Neural progenitor cell (in vitro differentiated cells): ENCODE measurements at regions not wholly inside any gene's neighbourhood (a gene's known extent, or its start where the extent isn't known, plus 50 kb on each side); places are given as distances from the start of the nearest gene placed in this dataset.

Experiments
- DNase-seq: peaks from one replicate; pipeline ENCODE4 v3.0.0-alpha.2; 2016; ENCODE audit warnings: low spot score
- H2AFZ ChIP-seq: fragments of 200-600 bp; sonication (generic); replicated peaks from 2 replicates; pipeline ENCODE4 v1.6.1; 2016; ENCODE audit warnings: antibody characterized with exemption
- H3F3A ChIP-seq: fragments of 200-600 bp; sonication (generic); 2 replicates; pipeline ENCODE4 v1.6.1; 2016; ENCODE audit warnings: antibody characterized with exemption, low read depth
- H3K27ac ChIP-seq: fragments of 200-600 bp; sonication (generic); 2 replicates; pipeline ENCODE4 v1.5.1; 2016; ENCODE audit warnings: mild to moderate bottlenecking
- H3K27me3 ChIP-seq: fragments of 200-600 bp; sonication (generic); 2 replicates; pipeline ENCODE4 v1.6.1; 2016; ENCODE audit warnings: mild to moderate bottlenecking, moderate library complexity
- H3K36me3 ChIP-seq: fragments of 200-600 bp; sonication (generic); 2 replicates; pipeline ENCODE4 v1.5.1; 2016
- H3K4me1 ChIP-seq: fragments of 200-600 bp; sonication (generic); 2 replicates; pipeline ENCODE4 v1.6.1; 2016; ENCODE audit warnings: mixed run types
- H3K4me2 ChIP-seq: fragments of 200-600 bp; sonication (generic); 2 replicates; pipeline ENCODE4 v1.6.1; 2016
- H3K4me3 ChIP-seq: fragments of 200-600 bp; sonication (generic); 2 replicates; pipeline ENCODE4 v1.5.1; 2016
- H3K79me2 ChIP-seq: fragments of 200-600 bp; sonication (generic); 2 replicates; pipeline ENCODE4 v1.6.1; 2016; ENCODE audit warnings: low read depth
- H3K9ac ChIP-seq: fragments of 200-600 bp; sonication (generic); 2 replicates; pipeline ENCODE4 v1.6.1; 2016
- H3K9me3 ChIP-seq: fragments of 200-600 bp; sonication (generic); 2 replicates; pipeline ENCODE4 v1.5.1; 2016; ENCODE audit warnings: low read depth
- H4K20me1 ChIP-seq: fragments of 200-600 bp; sonication (generic); 2 replicates; pipeline ENCODE4 v1.6.1; 2016; ENCODE audit warnings: low read depth
- H3K27ac Mint-ChIP-seq: 3 replicates; pipeline ENCODE4 v1.8.0; 2021; ENCODE audit warnings: mixed read lengths
- H3K27me3 Mint-ChIP-seq: 2 replicates; pipeline ENCODE4 v1.8.0; 2022; ENCODE audit warnings: low read depth, mild to moderate bottlenecking, inconsistent platforms, moderate library complexity, mixed read lengths; ENCODE audit not compliant: insufficient read depth
- H3K36me3 Mint-ChIP-seq: 3 replicates; pipeline ENCODE4 v1.8.0; 2021; ENCODE audit warnings: mixed read lengths
- H3K4me1 Mint-ChIP-seq: 3 replicates; pipeline ENCODE4 v1.8.0; 2021; ENCODE audit warnings: mixed read lengths
- H3K4me3 Mint-ChIP-seq: 3 replicates; pipeline ENCODE4 v1.8.0; 2021; ENCODE audit warnings: mild to moderate bottlenecking, moderate library complexity, mixed read lengths
- H3K9me3 Mint-ChIP-seq: 3 replicates; pipeline ENCODE4 v1.8.0; 2020; ENCODE audit warnings: mixed read lengths
- EZH2 ChIP-seq: fragments of 200-600 bp; sonication (generic); IDR thresholded peaks from 2 replicates; pipeline ENCODE4 v1.6.1; 2017; ENCODE audit warnings: antibody characterized with exemption, mild to moderate bottlenecking, moderate library complexity
- EZH2phosphoT487 ChIP-seq: fragments of 200-600 bp; sonication (generic); IDR thresholded peaks from 2 replicates; pipeline ENCODE4 v1.6.1; 2017; ENCODE audit warnings: antibody characterized with exemption
- TF ChIP-seq, protein P1 (sequence below): fragments of 200-600 bp; sonication (generic); IDR thresholded peaks from 2 replicates; pipeline ENCODE4 v1.5.1; 2017; ENCODE audit warnings: antibody characterized with exemption, mild to moderate bottlenecking

DNA sequence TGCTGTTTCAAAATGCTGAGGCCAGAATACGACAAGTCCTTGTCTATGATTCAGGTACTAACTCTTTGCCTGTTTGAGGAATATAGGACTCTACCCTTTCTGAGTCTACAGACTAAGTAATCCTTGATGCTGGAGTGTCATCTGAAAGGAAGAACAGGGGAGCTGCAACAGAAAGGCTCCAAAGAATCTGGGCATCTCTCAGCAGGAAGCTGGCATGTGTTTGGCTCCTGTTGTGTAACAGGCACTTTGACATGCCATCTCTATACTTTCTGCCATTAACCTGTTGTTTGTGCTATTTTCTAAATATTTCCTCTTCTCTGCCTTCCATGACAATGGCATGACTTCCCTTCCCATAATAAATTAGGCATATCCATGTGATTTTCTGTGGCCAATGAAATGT is 409.5 kb downstream of the ADRA2A start:
- peaks cover 2% of the 10 kb centered on the region for H3K36me3 Mint-ChIP-seq
- Histone ChIP-seq H3K4me3 (no peak overlapping the region), H4K20me1 (no peaks in the 10 kb centered on the region), H3F3A (no peaks in the 10 kb centered on the region), H3K9ac (no peak overlapping the region), H2AFZ (no peak overlapping the region), H3K4me2 (no peak overlapping the region), H3K9me3 (peaks cover 20% of the 10 kb centered on the region), H3K4me1 (no peaks in the 10 kb centered on the region), H3K27me3 (no peaks in the 10 kb centered on the region), H3K27ac (no peak overlapping the region), H3K36me3 (no peaks in the 10 kb centered on the region), H3K79me2 (no peaks in the 10 kb centered on the region)
- H3K9me3 Mint-ChIP-seq: peaks cover 34% of the 10 kb centered on the region
- H3K4me1 Mint-ChIP-seq: no peaks in the 10 kb centered on the region
- DNase-seq: no peak
- TF ChIP-seq EZH2phosphoT487 (no peak), EZH2 (no peak)
- TF ChIP-seq, protein P1, sequence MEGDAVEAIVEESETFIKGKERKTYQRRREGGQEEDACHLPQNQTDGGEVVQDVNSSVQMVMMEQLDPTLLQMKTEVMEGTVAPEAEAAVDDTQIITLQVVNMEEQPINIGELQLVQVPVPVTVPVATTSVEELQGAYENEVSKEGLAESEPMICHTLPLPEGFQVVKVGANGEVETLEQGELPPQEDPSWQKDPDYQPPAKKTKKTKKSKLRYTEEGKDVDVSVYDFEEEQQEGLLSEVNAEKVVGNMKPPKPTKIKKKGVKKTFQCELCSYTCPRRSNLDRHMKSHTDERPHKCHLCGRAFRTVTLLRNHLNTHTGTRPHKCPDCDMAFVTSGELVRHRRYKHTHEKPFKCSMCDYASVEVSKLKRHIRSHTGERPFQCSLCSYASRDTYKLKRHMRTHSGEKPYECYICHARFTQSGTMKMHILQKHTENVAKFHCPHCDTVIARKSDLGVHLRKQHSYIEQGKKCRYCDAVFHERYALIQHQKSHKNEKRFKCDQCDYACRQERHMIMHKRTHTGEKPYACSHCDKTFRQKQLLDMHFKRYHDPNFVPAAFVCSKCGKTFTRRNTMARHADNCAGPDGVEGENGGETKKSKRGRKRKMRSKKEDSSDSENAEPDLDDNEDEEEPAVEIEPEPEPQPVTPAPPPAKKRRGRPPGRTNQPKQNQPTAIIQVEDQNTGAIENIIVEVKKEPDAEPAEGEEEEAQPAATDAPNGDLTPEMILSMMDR: no peak
- H3K27me3 Mint-ChIP-seq: peaks cover 2% of the 10 kb centered on the region
- no peak overlapping the region for H3K4me3 Mint-ChIP-seq
- no peak overlapping the region for H3K27ac Mint-ChIP-seq

DNA sequence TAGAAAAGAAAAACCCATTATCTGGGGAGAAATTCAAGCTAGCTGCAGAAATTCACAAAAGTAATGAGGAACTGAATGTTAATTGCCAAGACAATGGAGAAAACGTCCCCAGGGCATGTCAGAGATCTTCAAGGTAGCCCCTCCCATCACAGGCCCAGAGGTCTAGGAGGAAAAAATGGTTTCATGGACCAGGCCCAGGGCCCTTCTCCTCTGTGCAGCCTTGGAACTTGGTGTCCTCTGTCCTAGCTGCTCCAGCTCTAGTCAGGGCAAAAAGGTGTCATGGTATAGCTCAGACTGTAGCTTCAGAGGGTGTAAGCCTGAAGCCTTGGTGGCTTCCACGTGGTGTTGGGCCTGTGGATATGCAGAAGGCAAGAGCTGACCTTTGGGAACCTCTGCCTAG is 411.8 kb downstream of the ADRA2A start:
- Mint-ChIP-seq H3K27me3 (peaks cover 2% of the 10 kb centered on the region), H3K4me1 (no peaks in the 10 kb centered on the region), H3K4me3 (no peak overlapping the region), H3K27ac (no peak overlapping the region), H3K9me3 (peaks cover 40% of the 10 kb centered on the region), H3K36me3 (peaks cover 2% of the 10 kb centered on the region)
- Histone ChIP-seq H3K4me3 (no peak overlapping the region), H3K27ac (no peak overlapping the region), H3K79me2 (no peaks in the 10 kb centered on the region), H4K20me1 (no peaks in the 10 kb centered on the region), H3K9ac (no peak overlapping the region), H3K9me3 (peaks cover 23% of the 10 kb centered on the region), H2AFZ (no peak overlapping the region), H3K4me2 (no peak overlapping the region), H3F3A (no peaks in the 10 kb centered on the region), H3K36me3 (no peaks in the 10 kb centered on the region), H3K4me1 (no peaks in the 10 kb centered on the region), H3K27me3 (no peaks in the 10 kb centered on the region)
- TF ChIP-seq, protein P1: no peak
- TF ChIP-seq EZH2phosphoT487 (no peak), EZH2 (no peak)
- DNase-seq: no peak

DNA sequence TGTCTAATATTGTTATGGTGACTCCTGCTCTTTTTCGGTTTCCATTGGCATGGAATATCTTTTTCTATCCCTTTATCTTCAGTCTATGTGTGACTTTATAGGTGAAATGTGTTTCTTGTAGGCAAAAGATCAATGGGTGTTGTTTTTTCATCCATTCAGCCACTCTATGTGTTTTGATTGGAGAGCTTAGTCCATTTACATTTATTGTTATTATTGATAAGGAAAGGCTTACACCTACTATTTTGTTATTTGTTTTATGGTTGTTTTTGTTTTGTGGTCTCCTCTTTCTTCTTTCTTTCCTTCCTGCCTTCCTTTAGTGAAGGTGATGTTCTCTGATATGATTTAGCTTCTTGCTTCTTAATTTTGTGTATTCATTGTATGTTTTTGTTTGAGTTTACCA is 414.3 kb downstream of the ADRA2A start:
- no peak overlapping the region for H3K27ac ChIP-seq
- no peaks in the 10 kb centered on the region for H3F3A ChIP-seq
- Mint-ChIP-seq H3K9me3 (peaks cover 40% of the 10 kb centered on the region), H3K27me3 (peaks cover 7% of the 10 kb centered on the region), H3K27ac (no peak overlapping the region), H3K4me3 (no peak overlapping the region), H3K36me3 (peaks cover 2% of the 10 kb centered on the region), H3K4me1 (no peaks in the 10 kb centered on the region)
- no peak overlapping the region for H3K4me3 ChIP-seq
- H3K4me1 ChIP-seq: no peaks in the 10 kb centered on the region
- no peak overlapping the region for H3K9ac ChIP-seq
- no peaks in the 10 kb centered on the region for H3K36me3 ChIP-seq
- H3K79me2 ChIP-seq: no peaks in the 10 kb centered on the region
- no peak overlapping the region for H3K4me2 ChIP-seq
- H4K20me1 ChIP-seq: no peaks in the 10 kb centered on the region
- H2AFZ ChIP-seq: no peak overlapping the region
- DNase-seq: no peak
- TF ChIP-seq, protein P1: no peak
- TF ChIP-seq EZH2 (no peak), EZH2phosphoT487 (no peak)
- H3K27me3 ChIP-seq: no peaks in the 10 kb centered on the region
- H3K9me3 ChIP-seq: peaks cover 23% of the 10 kb centered on the region
